HG03097 (cell line): ENCODE measurements at regions not wholly inside any gene's neighbourhood (a gene's known extent, or its start where the extent isn't known, plus 50 kb on each side); places are given as distances from the start of the nearest gene placed in this dataset.

Experiments used
- ATAC-seq: cut with Tn5 transposase; IDR thresholded peaks from one replicate; pipeline ENCODE4 v1.9.1; 2021; ENCODE audit not compliant: unreplicated experiment, low FRiP score

GRCh38 chrX:39310891-39311290, 509.6 kb downstream of the MID1IP1 start:
- ATAC-seq: no peak

- no peak for ATAC-seq
Measured at GRCh38 chrX:39311646-39312045, 510.4 kb downstream of the MID1IP1 start.

GRCh38 chrX:39313146-39313545, 511.9 kb downstream of the MID1IP1 start:
- no peak for ATAC-seq

GRCh38 chrX:39318506-39319343, 517.5 kb downstream of the MID1IP1 start:
- ATAC-seq: no peak

GRCh38 chrX:39320165-39320564, 518.9 kb downstream of the MID1IP1 start:
- no peak for ATAC-seq

GRCh38 chrX:39322496-39322895, 521.2 kb downstream of the MID1IP1 start:
- no peak for ATAC-seq

- no peak for ATAC-seq
Measured at GRCh38 chrX:39324233-39324930, 523.1 kb downstream of the MID1IP1 start.

- no peak for ATAC-seq
Measured at GRCh38 chrX:39327255-39327654, 526.0 kb downstream of the MID1IP1 start.

GRCh38 chrX:39327705-39328104, 526.4 kb downstream of the MID1IP1 start:
- no peak for ATAC-seq

- no peak for ATAC-seq
Measured at GRCh38 chrX:39328661-39329060, 527.4 kb downstream of the MID1IP1 start.

- ATAC-seq: no peak
Measured at GRCh38 chrX:39331082-39331704, 529.9 kb downstream of the MID1IP1 start.

- ATAC-seq: no peak
Measured at GRCh38 chrX:39333451-39333850, 532.2 kb downstream of the MID1IP1 start.

GRCh38 chrX:39335513-39336235, 534.4 kb downstream of the MID1IP1 start:
- no peak for ATAC-seq

- ATAC-seq: peak; percentile 74
Measured at GRCh38 chrX:39336671-39337311, 535.5 kb downstream of the MID1IP1 start.

GRCh38 chrX:39337451-39337850, 536.2 kb downstream of the MID1IP1 start:
- ATAC-seq: no peak

- ATAC-seq: no peak
Measured at GRCh38 chrX:39338583-39338982, 537.3 kb downstream of the MID1IP1 start.

- ATAC-seq: no peak
Measured at GRCh38 chrX:39356119-39356807, 555.0 kb downstream of the MID1IP1 start.

GRCh38 chrX:39360101-39360500, 558.8 kb downstream of the MID1IP1 start:
- no peak for ATAC-seq

GRCh38 chrX:39361736-39362135, 560.5 kb downstream of the MID1IP1 start:
- ATAC-seq: no peak

GRCh38 chrX:39367416-39367815, 566.2 kb downstream of the MID1IP1 start:
- no peak for ATAC-seq
